CD14-positive monocyte (primary cell): ENCODE measurements at regions not wholly inside any gene's neighbourhood (a gene's known extent, or its start where the extent isn't known, plus 50 kb on each side); places are given as distances from the start of the nearest gene placed in this dataset.
A peak's percentile ranks its signal among the peaks of the same experiment; 100 is the strongest.

Experiments used
- DNase-seq, 3 donors: peaks; one replicate each; pipeline ENCODE4 v3.0.0-alpha.2; 2011 to 2022
- H2AFZ ChIP-seq: 2 replicates; pipeline ENCODE4 v1.6.0; 2012; ENCODE audit warnings: mild to moderate bottlenecking, low read depth, low read length, inconsistent platforms; ENCODE audit not compliant: insufficient read depth, poor library complexity, severe bottlenecking
- H3K27ac ChIP-seq, 2 donors: 1 replicate in 1 of 2; 2 replicates in 1 of 2; pipeline ENCODE4 v1.5.1; 2012 to 2013; ENCODE audit warnings: low read length in 2 of 2, control low read depth in 1 of 2, inconsistent platforms in 1 of 2, low read depth in 1 of 2, mild to moderate bottlenecking in 1 of 2
- H3K27me3 ChIP-seq, 2 donors: one replicate each; pipeline versions ENCODE4 v1.6.0 to v1.6.1; 2011 to 2013; ENCODE audit warnings: low read length in 2 of 2; ENCODE audit not compliant: control insufficient read depth in 2 of 2, insufficient read depth in 2 of 2
- H3K36me3 ChIP-seq, 2 donors: replicated peaks in 1 of 2; 1 replicate in 1 of 2; 2 replicates in 1 of 2; pipeline versions ENCODE4 v1.5.1 to v1.6.1; 2012 to 2013; ENCODE audit warnings: low read length in 2 of 2, control low read depth in 1 of 2, inconsistent platforms in 1 of 2, mild to moderate bottlenecking in 1 of 2; ENCODE audit not compliant: insufficient read depth in 2 of 2, control insufficient read depth in 1 of 2
- H3K4me1 ChIP-seq, 2 donors: 1 replicate in 1 of 2; 2 replicates in 1 of 2; pipeline versions ENCODE4 v1.5.1 to v1.6.1; 2012 to 2013; ENCODE audit warnings: low read length in 2 of 2, control low read depth in 1 of 2, inconsistent platforms in 1 of 2, mild to moderate bottlenecking in 1 of 2, moderate library complexity in 1 of 2; ENCODE audit not compliant: insufficient read depth in 2 of 2, control insufficient read depth in 1 of 2
- H3K4me2 ChIP-seq: replicated peaks from 2 replicates; pipeline ENCODE3; 2012; ENCODE audit warnings: low read length, moderate library complexity, mild to moderate bottlenecking; ENCODE audit not compliant: poor library complexity, severe bottlenecking; ENCODE audit errors: extremely low read depth
- H3K4me3 ChIP-seq, 3 experiments: fragments of 200-600 bp in 1 of 3; sonication (generic) in 1 of 3; replicated peaks in 1 of 3; 1 replicate in 2 of 3; 2 replicates in 1 of 3; pipeline ENCODE4 v1.5.1; 2011 to 2013; ENCODE audit warnings: low read length in 3 of 3, mild to moderate bottlenecking in 3 of 3, control low read depth in 2 of 3, low read depth in 2 of 3, inconsistent platforms in 1 of 3, moderate library complexity in 1 of 3
- H3K79me2 ChIP-seq: 2 replicates; pipeline ENCODE4 v1.6.0; 2012; ENCODE audit warnings: mild to moderate bottlenecking, control low read depth, inconsistent platforms, low read length, moderate library complexity; ENCODE audit not compliant: insufficient read depth
- H3K9ac ChIP-seq: 2 replicates; pipeline ENCODE4 v1.6.0; 2017; ENCODE audit warnings: low read length, mild to moderate bottlenecking; ENCODE audit not compliant: insufficient read depth, poor library complexity, severe bottlenecking
- H3K9me3 ChIP-seq, 2 donors: replicated peaks in 1 of 2; 1 replicate in 1 of 2; 2 replicates in 1 of 2; pipeline versions ENCODE4 v1.5.1 to v1.6.1; 2012 to 2013; ENCODE audit warnings: low read length in 2 of 2, control low read depth in 1 of 2; ENCODE audit not compliant: control insufficient read depth in 1 of 2, insufficient read depth in 1 of 2
- H4K20me1 ChIP-seq: 2 replicates; pipeline ENCODE4 v1.6.0; 2012; ENCODE audit warnings: mild to moderate bottlenecking, low read length, control low read depth, moderate library complexity; ENCODE audit not compliant: insufficient read depth
- H3K27ac Mint-ChIP-seq, 7 donors: one replicate each; pipeline ENCODE4 v1.8.0; 2020; ENCODE audit warnings: mild to moderate bottlenecking in 7 of 7, mixed read lengths in 7 of 7, moderate library complexity in 6 of 7, inconsistent platforms in 2 of 7
- H3K27me3 Mint-ChIP-seq, 3 donors: one replicate each; pipeline ENCODE4 v1.8.0; 2021 to 2022; ENCODE audit warnings: low read depth in 3 of 3, mild to moderate bottlenecking in 3 of 3, mixed read lengths in 3 of 3, moderate library complexity in 3 of 3, inconsistent platforms in 1 of 3
- H3K36me3 Mint-ChIP-seq, 2 donors: one replicate each; pipeline ENCODE4 v1.8.0; 2020; ENCODE audit warnings: mixed read lengths in 2 of 2, inconsistent platforms in 1 of 2, mild to moderate bottlenecking in 1 of 2
- H3K4me1 Mint-ChIP-seq: one replicate; pipeline ENCODE4 v1.8.0; 2020; ENCODE audit warnings: mild to moderate bottlenecking, mixed read lengths
- H3K4me3 Mint-ChIP-seq, 2 donors: one replicate each; pipeline ENCODE4 v1.8.0; 2020; ENCODE audit warnings: mild to moderate bottlenecking in 2 of 2, mixed read lengths in 2 of 2, moderate library complexity in 1 of 2
- H3K9me3 Mint-ChIP-seq, 7 donors: one replicate each; pipeline ENCODE4 v1.8.0; 2020 to 2022; ENCODE audit warnings: mixed read lengths in 7 of 7, mild to moderate bottlenecking in 6 of 7, moderate library complexity in 6 of 7, inconsistent platforms in 2 of 7
- WGBS: methylation state at CpG from one replicate; pipeline ENCODE4 v1.1.5; 2013; ENCODE audit warnings: missing lambda C conversion rate; ENCODE audit not compliant: insufficient coverage; 5-methylcytosine and 5-hydroxymethylcytosine counted together
- intact Hi-C, 2 donors: fragments of 100-400 bp; cut with micrococcal nuclease; formaldehyde crosslinking; loops; one replicate each; pipeline versions ENCODE4 v1.15.0 to v1.15.1; 2023
- TF ChIP-seq, protein P1 (sequence below): fragments of 200-600 bp; IDR thresholded peaks from one replicate; pipeline ENCODE4 v1.8.0; 2022; ENCODE audit warnings: antibody characterized with exemption, mild to moderate bottlenecking

DNA sequence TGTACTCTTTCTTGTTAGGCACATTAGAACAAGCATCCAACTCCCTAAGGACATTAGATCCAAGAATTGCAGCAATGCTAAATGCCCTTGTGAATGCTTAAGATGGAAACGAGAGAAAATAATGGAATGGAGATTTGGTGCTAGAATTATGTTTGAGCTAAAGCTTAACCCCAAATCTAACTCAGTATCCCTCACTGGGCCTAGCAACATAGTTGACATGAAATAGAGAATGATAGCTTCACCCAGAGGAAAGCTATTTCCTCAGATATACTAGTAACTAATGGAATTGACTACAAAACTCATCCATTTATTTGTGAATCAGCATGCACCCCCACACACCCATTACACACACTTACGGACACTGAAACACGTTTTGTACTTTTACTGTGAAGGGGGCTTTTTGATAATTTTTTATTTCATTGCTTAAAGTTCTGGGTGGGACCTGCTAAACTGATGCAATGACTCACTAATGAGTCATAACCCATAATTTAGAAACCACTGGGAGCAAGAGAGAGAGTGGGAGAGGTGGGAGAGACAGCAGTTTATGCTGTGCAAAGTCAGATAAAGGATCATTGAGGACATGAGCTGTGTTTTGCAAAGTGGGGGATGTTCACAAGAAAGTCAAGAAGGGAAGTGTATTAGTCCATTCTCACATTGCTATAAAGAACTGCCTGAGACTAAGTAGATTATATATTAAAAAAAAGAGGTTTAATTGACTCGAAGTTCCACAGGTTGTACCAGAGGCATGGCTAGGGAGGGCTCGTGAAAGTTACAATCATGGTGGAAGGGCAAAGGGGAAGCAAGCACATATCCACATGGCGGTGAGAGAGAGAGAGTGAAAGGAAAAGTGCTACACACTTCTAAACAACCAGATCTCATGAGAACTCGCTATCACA lies 382.7 kb downstream of the SFMBT2 start:
- Histone ChIP-seq H3K27me3 (no peaks in the 10 kb centered on the region), H2AFZ (peak overlapping the region; percentile 55), H3K4me3 (no peak overlapping the region), H3K9ac (no peak overlapping the region), H3K4me1 (peaks cover 15 to 26% of the 10 kb centered on the region in 2 donors), H4K20me1 (no peaks in the 10 kb centered on the region), H3K4me2 (peak overlapping the region; percentile 26), H3K79me2 (no peaks in the 10 kb centered on the region), H3K9me3 (peaks cover 0 to 6% of the 10 kb centered on the region in 2 donors), H3K36me3 (no peaks in the 10 kb centered on the region), H3K27ac (peak overlapping the region in 1 of 2 donors; percentile 39)
- Mint-ChIP-seq H3K36me3 (no peaks in the 10 kb centered on the region), H3K27ac (peak overlapping the region in 5 of 7 donors; percentile 4 to 77 (median 24)), H3K4me1 (peaks cover 31% of the 10 kb centered on the region), H3K27me3 (peaks cover 0 to 2% (median 0%) of the 10 kb centered on the region in 3 donors), H3K9me3 (peaks cover 6 to 13% (median 10%) of the 10 kb centered on the region in 7 donors), H3K4me3 (peak overlapping the region in 1 of 2 donors; percentile 12)
- peak; percentile 6 to 45 (median 6) for DNase-seq
- intact Hi-C loops = no loop called here
- TF ChIP-seq, protein P1, sequence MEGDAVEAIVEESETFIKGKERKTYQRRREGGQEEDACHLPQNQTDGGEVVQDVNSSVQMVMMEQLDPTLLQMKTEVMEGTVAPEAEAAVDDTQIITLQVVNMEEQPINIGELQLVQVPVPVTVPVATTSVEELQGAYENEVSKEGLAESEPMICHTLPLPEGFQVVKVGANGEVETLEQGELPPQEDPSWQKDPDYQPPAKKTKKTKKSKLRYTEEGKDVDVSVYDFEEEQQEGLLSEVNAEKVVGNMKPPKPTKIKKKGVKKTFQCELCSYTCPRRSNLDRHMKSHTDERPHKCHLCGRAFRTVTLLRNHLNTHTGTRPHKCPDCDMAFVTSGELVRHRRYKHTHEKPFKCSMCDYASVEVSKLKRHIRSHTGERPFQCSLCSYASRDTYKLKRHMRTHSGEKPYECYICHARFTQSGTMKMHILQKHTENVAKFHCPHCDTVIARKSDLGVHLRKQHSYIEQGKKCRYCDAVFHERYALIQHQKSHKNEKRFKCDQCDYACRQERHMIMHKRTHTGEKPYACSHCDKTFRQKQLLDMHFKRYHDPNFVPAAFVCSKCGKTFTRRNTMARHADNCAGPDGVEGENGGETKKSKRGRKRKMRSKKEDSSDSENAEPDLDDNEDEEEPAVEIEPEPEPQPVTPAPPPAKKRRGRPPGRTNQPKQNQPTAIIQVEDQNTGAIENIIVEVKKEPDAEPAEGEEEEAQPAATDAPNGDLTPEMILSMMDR = no peak
- no CpG with 5 or more reads among the region's 7 CpGs for WGBS

DNA sequence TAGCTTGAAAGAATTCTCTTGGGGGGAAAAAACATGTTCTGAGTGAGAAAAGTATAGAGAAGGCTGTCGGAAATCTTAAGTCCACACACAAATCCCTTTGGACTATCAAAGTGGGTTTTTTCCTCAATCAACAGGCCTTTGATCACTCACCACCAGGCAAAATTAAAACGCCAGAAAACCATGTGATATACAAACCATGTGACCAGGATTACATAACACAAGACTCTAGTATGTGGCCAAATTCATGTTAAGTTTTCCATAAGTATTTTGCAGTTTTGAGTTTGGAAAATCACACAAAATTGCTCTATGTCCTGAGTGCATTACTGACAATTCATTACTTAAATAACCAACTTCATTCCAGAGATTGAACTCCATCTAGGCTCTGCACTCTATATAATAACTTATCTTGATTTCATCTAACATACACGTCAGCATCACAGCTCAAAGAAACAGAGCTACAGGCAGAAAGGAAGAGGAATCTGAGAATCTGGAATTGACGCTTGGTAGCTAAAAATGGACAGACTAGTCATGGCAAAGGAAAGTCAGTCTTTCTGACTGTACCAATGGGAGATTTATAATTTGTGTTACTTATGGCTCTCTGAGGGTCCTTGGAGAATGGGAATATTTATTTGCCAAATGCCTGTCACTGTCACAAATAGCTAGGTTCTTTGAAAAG lies 383.5 kb downstream of the SFMBT2 start:
- intact Hi-C loops = no loop called here
- Histone ChIP-seq H4K20me1 (no peaks in the 10 kb centered on the region), H3K79me2 (no peaks in the 10 kb centered on the region), H3K4me3 (no peak overlapping the region), H3K4me1 (peaks cover 15 to 26% of the 10 kb centered on the region in 2 donors), H3K4me2 (no peak overlapping the region), H3K27me3 (no peaks in the 10 kb centered on the region), H2AFZ (no peak overlapping the region), H3K9me3 (peaks cover 0 to 6% of the 10 kb centered on the region in 2 donors), H3K27ac (no peak overlapping the region), H3K9ac (no peak overlapping the region), H3K36me3 (no peaks in the 10 kb centered on the region)
- TF ChIP-seq, protein P1 = no peak
- peak overlapping the region in 1 of 7 donors; percentile 8 for H3K27ac Mint-ChIP-seq
- H3K4me1 Mint-ChIP-seq = peaks cover 31% of the 10 kb centered on the region
- H3K27me3 Mint-ChIP-seq = peaks cover 0 to 2% (median 0%) of the 10 kb centered on the region in 3 donors
- no peak overlapping the region for H3K4me3 Mint-ChIP-seq
- no peak for DNase-seq
- 80% methylated on average over 1 of the region's 4 CpGs for WGBS
- peaks cover 6 to 18% (median 8%) of the 10 kb centered on the region in 7 donors for H3K9me3 Mint-ChIP-seq
- H3K36me3 Mint-ChIP-seq = no peaks in the 10 kb centered on the region
